Breast epithelium (tissue), 4 donors: ENCODE measurements at regions not wholly inside any gene's neighbourhood (a gene's known extent, or its start where the extent isn't known, plus 50 kb on each side); places are given as distances from the start of the nearest gene placed in this dataset.

Experiments used
- DNase-seq, 2 donors: peaks; one replicate each; pipeline ENCODE4 v3.0.0-alpha.2; 2019; ENCODE audit warnings: low spot score in 2 of 2
- H3K27ac ChIP-seq, 2 donors: fragments of 200-600 bp; sonication (generic) in 1 of 2; one replicate each; pipeline ENCODE4 v1.5.1; 2016 to 2019; ENCODE audit warnings: mild to moderate bottlenecking in 1 of 2
- H3K27me3 ChIP-seq, 2 donors: fragments of 200-600 bp; sonication (generic) in 1 of 2; one replicate each; pipeline versions ENCODE4 v1.5.1 to v1.6.0; 2017 to 2019; ENCODE audit warnings: control low read depth in 1 of 2, mild to moderate bottlenecking in 1 of 2
- H3K36me3 ChIP-seq: fragments of 200-600 bp; one replicate; pipeline ENCODE4 v1.5.1; 2019
- H3K4me1 ChIP-seq, 2 donors: fragments of 200-600 bp; sonication (generic); one replicate each; pipeline ENCODE4 v1.5.1; 2016 to 2019; ENCODE audit warnings: control low read depth in 1 of 2
- H3K4me3 ChIP-seq, 3 donors: fragments of 200-600 bp; sonication (generic); 1 replicate in 2 of 3; 2 replicates in 1 of 3; pipeline ENCODE4 v1.5.1; 2016 to 2019; ENCODE audit warnings: mild to moderate bottlenecking in 3 of 3, moderate library complexity in 2 of 3
- H3K9me3 ChIP-seq, 2 donors: fragments of 200-600 bp; sonication (generic) in 1 of 2; one replicate each; pipeline ENCODE4 v1.5.1; 2016 to 2019; ENCODE audit warnings: control low read depth in 1 of 2
- CTCF ChIP-seq, 3 donors: fragments of 450-650 bp; IDR thresholded peaks; one replicate each; pipeline ENCODE4 v1.5.1; 2016 to 2017; ENCODE audit warnings: antibody characterized with exemption in 3 of 3, mild to moderate bottlenecking in 3 of 3, moderate library complexity in 3 of 3
- POLR2A ChIP-seq: fragments of 450-650 bp; IDR thresholded peaks from one replicate; pipeline ENCODE4 v1.6.1; 2016; ENCODE audit warnings: antibody characterized with exemption, mild to moderate bottlenecking, moderate library complexity
- POLR2AphosphoS5 ChIP-seq, 3 donors: sonication (generic); formaldehyde crosslinking; IDR thresholded peaks; one replicate each; pipeline ENCODE4 v1.6.1; 2017; ENCODE audit warnings: antibody characterized with exemption in 3 of 3
- intact Hi-C: fragments of 100-400 bp; cut with DNase I; formaldehyde crosslinking; loops from one replicate; pipeline ENCODE4 v1.15.1; 2023; ENCODE audit warnings: low total_unique reads

GRCh38 chr18:11501352-11501751 lies 108.0 kb upstream of the SLC35G4 start:
- H3K4me1 ChIP-seq, result no peaks in the 10 kb centered on the region
- H3K27me3 ChIP-seq, result no peaks in the 10 kb centered on the region
- no peaks in the 10 kb centered on the region for H3K36me3 ChIP-seq
- H3K27ac ChIP-seq, result no peak overlapping the region
- H3K4me3 ChIP-seq, result no peak overlapping the region
- no peak for DNase-seq
- TF ChIP-seq POLR2A (no peak), CTCF (IDR thresholded peaks at IDR 0.05) (no peak), POLR2AphosphoS5 (IDR thresholded peaks at IDR 0.05) (no peak)
- intact Hi-C loops, result no loop called here
- no peaks in the 10 kb centered on the region for H3K9me3 ChIP-seq

DNA sequence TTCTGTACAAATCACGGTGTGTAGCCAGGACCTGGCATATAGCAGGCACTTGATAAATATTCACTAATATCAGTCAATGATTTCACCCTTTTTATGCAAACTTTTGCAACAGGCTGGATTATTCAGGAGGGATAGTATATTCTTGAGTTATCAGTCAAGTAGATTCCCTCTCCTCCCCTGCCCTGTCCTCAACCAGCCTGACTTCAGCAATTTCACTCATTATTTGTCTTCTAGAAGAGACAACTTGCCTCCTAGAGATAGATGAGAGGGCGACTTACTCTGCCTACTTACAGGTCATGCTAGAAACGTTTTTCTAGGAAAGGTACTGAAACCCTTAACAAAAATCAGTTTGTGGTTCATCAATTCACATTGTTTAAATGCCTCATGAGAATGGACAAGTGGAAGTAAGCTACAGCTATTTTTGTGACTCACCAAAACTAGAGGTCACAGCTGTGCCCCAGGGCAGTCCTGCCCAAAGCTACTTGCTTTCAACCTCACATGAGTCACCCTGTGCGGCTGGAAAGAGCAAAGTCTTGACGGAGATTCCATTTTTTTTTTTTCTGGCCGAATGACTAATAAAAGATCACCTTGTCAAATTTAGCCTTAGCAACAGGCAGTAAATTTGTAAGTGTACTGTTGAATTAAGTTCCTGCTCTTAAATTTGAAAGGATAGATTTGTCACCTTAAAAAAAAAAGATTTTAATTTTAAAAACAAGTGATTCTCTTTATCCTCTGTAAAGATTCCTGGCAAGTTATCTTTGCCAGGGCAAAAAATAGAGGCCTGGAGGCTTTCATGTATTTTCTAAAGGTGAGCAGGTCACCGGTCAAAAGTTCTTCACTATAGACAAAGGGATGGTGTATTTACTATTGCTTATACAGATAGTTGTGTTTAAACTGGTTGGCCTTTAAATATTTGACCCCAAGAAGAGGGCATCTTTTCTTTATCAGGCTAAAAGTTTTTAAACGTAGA lies 109.0 kb upstream of the SLC35G4 start:
- Histone ChIP-seq H3K4me1 (no peaks in the 10 kb centered on the region), H3K9me3 (no peaks in the 10 kb centered on the region), H3K4me3 (no peak overlapping the region), H3K27ac (peak overlapping the region in 1 of 2 donors; percentile 7), H3K27me3 (no peaks in the 10 kb centered on the region), H3K36me3 (no peaks in the 10 kb centered on the region)
- peak in 1 of 2 donors; percentile 67 for DNase-seq
- no peak for TF ChIP-seq CTCF (IDR thresholded peaks at IDR 0.05)
- no peak for TF ChIP-seq POLR2AphosphoS5 (IDR thresholded peaks at IDR 0.05)
- TF ChIP-seq POLR2A, result no peak
- intact Hi-C loops, result no loop called here

- DNase-seq, result no peak
- Histone ChIP-seq H3K4me1 (no peaks in the 10 kb centered on the region), H3K27me3 (no peaks in the 10 kb centered on the region), H3K36me3 (no peaks in the 10 kb centered on the region), H3K9me3 (no peaks in the 10 kb centered on the region), H3K4me3 (no peak overlapping the region), H3K27ac (no peak overlapping the region)
- TF ChIP-seq CTCF (IDR thresholded peaks at IDR 0.05) (no peak), POLR2A (no peak), POLR2AphosphoS5 (IDR thresholded peaks at IDR 0.05) (no peak)
- intact Hi-C loops, result no loop called here
These were observed 110.6 kb upstream of the SLC35G4 start for GRCh38 chr18:11498821-11499220.

DNA sequence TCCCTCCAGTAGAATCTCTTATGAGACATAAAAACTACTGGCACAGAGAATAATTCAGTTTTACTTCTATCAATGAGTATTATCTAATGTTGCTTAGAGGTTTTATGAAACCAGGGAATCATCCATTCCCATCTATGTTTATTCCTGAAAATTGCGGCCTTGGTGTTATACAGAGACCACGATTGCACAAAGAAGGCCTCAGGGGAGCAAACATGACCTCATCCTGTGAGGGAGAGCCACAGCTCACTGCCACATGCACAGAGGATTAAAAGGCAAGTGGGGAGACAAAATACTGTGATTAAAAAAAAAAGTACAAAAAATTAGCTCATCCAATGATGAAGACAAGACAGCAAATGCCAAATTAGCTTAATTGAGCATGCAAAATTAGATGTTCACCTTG lies 111.8 kb upstream of the SLC35G4 start:
- intact Hi-C loops, result no loop called here
- Histone ChIP-seq H3K4me3 (no peak overlapping the region), H3K9me3 (no peaks in the 10 kb centered on the region), H3K27ac (no peak overlapping the region), H3K4me1 (no peaks in the 10 kb centered on the region), H3K36me3 (no peaks in the 10 kb centered on the region), H3K27me3 (no peaks in the 10 kb centered on the region)
- no peak for DNase-seq
- TF ChIP-seq CTCF (IDR thresholded peaks at IDR 0.05) (no peak), POLR2AphosphoS5 (IDR thresholded peaks at IDR 0.05) (no peak), POLR2A (no peak)

DNA sequence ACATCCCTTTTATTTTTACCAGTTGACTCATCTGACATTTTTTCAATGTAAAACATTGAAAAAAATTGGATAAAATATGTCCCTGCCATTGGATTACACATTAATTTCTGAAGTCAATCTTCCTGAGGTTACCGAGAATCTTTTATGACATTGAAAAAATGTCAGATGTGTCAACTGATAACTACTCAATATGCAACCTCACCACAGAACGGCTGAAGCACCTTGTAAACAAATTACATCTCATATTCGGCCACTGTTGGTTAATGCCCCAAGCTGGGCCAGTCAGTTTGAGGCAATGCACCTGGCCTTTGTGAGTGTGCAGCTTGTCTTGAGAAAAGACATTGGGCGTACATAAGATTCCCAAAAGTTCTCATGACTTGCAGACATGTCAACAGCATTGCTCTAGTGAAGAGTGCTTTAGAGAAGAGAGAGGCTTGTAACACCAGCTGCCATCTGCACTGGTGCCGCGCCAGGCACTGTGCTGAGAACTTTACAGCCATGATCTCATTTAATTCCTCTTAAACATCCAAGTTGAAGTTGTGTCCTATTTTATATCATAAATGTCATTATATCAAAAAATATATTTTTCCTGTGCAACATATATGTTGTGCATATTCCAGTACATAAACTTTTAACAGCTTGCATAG lies 112.7 kb upstream of the SLC35G4 start:
- Histone ChIP-seq H3K27ac (no peak overlapping the region), H3K27me3 (no peaks in the 10 kb centered on the region), H3K4me3 (no peak overlapping the region), H3K9me3 (no peaks in the 10 kb centered on the region), H3K36me3 (no peaks in the 10 kb centered on the region), H3K4me1 (no peaks in the 10 kb centered on the region)
- intact Hi-C loops, result no loop called here
- no peak for DNase-seq
- TF ChIP-seq CTCF (IDR thresholded peaks at IDR 0.05) (no peak), POLR2A (no peak), POLR2AphosphoS5 (IDR thresholded peaks at IDR 0.05) (no peak)
